ENCODE measurements at regions not wholly inside any gene's neighbourhood (a gene's known extent, or its start where the extent isn't known, plus 50 kb on each side); places are given as distances from the start of the nearest gene placed in this dataset.

DNA sequence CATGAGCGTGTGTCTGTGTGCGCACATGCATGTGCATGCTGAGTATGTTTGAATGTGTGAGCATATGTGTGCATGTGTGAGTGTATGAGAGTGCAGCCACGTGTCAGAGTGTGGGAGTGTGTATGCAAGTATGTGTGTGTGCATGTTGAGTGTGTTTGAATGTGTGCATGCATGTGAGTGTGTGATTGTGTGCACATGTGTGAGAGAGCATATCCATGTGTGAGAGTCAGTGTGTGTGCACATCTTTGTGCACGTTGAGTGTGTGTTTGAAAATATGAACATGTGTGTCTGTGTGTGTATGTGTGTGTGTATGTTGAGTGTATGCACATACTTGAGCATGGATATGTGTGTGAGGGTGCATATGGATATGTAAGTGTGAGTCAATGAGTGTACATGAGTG lies 730.8 kb downstream of the VRK1 start:
- Histone ChIP-seq H3K36me3 (ENCODE audit: insufficient read depth, low read length) (no peaks in the 10 kb centered on the region), H3K27ac (ENCODE audit: low read depth, low read length) (no peak overlapping the region), H3K27me3 (ENCODE audit: insufficient read depth, low read length) (no peaks in the 10 kb centered on the region), H4K20me1 (ENCODE audit: insufficient read depth, low read length) (no peaks in the 10 kb centered on the region), H3K4me1 (ENCODE audit: insufficient read depth, low read length) (no peaks in the 10 kb centered on the region), H2AFZ (ENCODE audit: low read depth, low read length) (no peak overlapping the region), H3K79me2 (ENCODE audit: insufficient read depth, low read length) (no peaks in the 10 kb centered on the region), H3K9me3 (ENCODE audit: insufficient read depth, low read depth, low read length) (peaks cover 3% of the 10 kb centered on the region), H3K4me2 (ENCODE audit: low read length) (no peak overlapping the region), H3K4me3 (ENCODE audit: insufficient read depth, low read depth, low read length) (no peak overlapping the region), H3K9ac (ENCODE audit: low read length) (no peak overlapping the region)
- H3K36me3 Mint-ChIP-seq (ENCODE audit: low read depth, unreplicated experiment): no peaks in the 10 kb centered on the region
- TF ChIP-seq CTCF (IDR thresholded peaks at IDR 0.05; ENCODE audit: insufficient read depth, low read depth, low read length) (no peak), EZH2 (IDR thresholded peaks at IDR 0.05; ENCODE audit: insufficient read depth, low read length) (no peak)
- H3K27me3 Mint-ChIP-seq (ENCODE audit: low read depth, unreplicated experiment): peaks cover 18% of the 10 kb centered on the region
- no peaks in the 10 kb centered on the region for H3K9me3 Mint-ChIP-seq (ENCODE audit: unreplicated experiment)
- DNase-seq (ENCODE audit: low read depth): no peak
- no peak overlapping the region for H3K4me3 Mint-ChIP-seq (ENCODE audit: unreplicated experiment)
- peaks cover 18% of the 10 kb centered on the region for H3K4me1 Mint-ChIP-seq (ENCODE audit: low read depth, unreplicated experiment)
- no peak overlapping the region for H3K27ac Mint-ChIP-seq (ENCODE audit: unreplicated experiment)
- no peak for FAIRE-seq

DNA sequence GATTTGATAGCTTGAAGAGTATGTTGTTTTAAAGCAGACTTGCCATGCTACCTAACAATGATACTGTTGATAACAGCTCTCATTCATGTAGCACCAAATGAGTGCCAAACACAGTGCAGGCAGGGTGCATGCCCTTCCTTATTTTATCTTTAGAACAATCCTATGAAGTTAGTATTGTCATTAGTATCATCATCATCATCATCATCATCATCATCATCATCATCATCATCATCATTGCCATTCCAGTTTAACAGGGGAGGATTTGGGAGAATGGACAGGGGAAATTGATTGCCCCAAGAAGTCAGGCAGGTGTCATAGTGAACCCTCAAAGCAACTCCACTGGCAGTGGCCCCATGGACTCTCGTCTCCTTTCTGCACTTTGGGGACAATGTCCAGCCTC lies 734.9 kb downstream of the VRK1 start:
- Mint-ChIP-seq H3K27ac (ENCODE audit: unreplicated experiment) (no peak overlapping the region), H3K27me3 (ENCODE audit: low read depth, unreplicated experiment) (peaks cover 31% of the 10 kb centered on the region), H3K9me3 (ENCODE audit: unreplicated experiment) (peaks cover 2% of the 10 kb centered on the region), H3K4me3 (ENCODE audit: unreplicated experiment) (no peak overlapping the region), H3K36me3 (ENCODE audit: low read depth, unreplicated experiment) (no peaks in the 10 kb centered on the region), H3K4me1 (ENCODE audit: low read depth, unreplicated experiment) (no peaks in the 10 kb centered on the region)
- Histone ChIP-seq H3K4me1 (ENCODE audit: insufficient read depth, low read length) (no peaks in the 10 kb centered on the region), H3K79me2 (ENCODE audit: insufficient read depth, low read length) (no peaks in the 10 kb centered on the region), H3K9me3 (ENCODE audit: insufficient read depth, low read depth, low read length) (peaks cover 3% of the 10 kb centered on the region), H2AFZ (ENCODE audit: low read depth, low read length) (no peak overlapping the region), H3K27ac (ENCODE audit: low read depth, low read length) (no peak overlapping the region), H3K4me3 (ENCODE audit: insufficient read depth, low read depth, low read length) (no peak overlapping the region), H3K36me3 (ENCODE audit: insufficient read depth, low read length) (no peaks in the 10 kb centered on the region), H3K4me2 (ENCODE audit: low read length) (no peak overlapping the region), H3K9ac (ENCODE audit: low read length) (no peak overlapping the region), H3K27me3 (ENCODE audit: insufficient read depth, low read length) (no peaks in the 10 kb centered on the region), H4K20me1 (ENCODE audit: insufficient read depth, low read length) (no peaks in the 10 kb centered on the region)
- DNase-seq (ENCODE audit: low read depth): no peak
- no peak for FAIRE-seq
- TF ChIP-seq EZH2 (IDR thresholded peaks at IDR 0.05; ENCODE audit: insufficient read depth, low read length) (no peak), CTCF (IDR thresholded peaks at IDR 0.05; ENCODE audit: insufficient read depth, low read depth, low read length) (no peak)

DNA sequence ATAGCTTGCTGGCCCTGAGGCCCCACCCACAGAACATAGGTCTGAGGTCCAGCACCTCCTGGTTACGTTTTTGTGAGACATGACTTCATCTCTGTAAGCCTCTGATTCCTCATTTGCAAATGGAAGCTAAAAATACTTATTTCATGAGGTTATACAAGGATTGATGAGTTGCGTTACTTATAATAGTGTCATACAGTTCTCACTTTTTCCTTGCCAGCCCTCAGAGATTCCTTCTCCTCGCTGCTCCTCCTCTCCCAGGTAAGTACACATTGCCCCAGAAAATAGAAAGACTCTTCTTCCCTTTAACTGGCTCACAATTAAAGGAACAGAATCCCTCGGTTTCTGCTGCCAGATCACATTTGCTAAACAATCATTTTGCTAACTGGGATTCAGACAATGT lies 739.2 kb downstream of the VRK1 start:
- FAIRE-seq: no peak
- Mint-ChIP-seq H3K4me1 (ENCODE audit: low read depth, unreplicated experiment) (no peaks in the 10 kb centered on the region), H3K4me3 (ENCODE audit: unreplicated experiment) (no peak overlapping the region), H3K9me3 (ENCODE audit: unreplicated experiment) (peaks cover 2% of the 10 kb centered on the region), H3K27ac (ENCODE audit: unreplicated experiment) (no peak overlapping the region), H3K36me3 (ENCODE audit: low read depth, unreplicated experiment) (no peaks in the 10 kb centered on the region), H3K27me3 (ENCODE audit: low read depth, unreplicated experiment) (peaks cover 45% of the 10 kb centered on the region)
- Histone ChIP-seq H3K4me3 (ENCODE audit: insufficient read depth, low read depth, low read length) (no peak overlapping the region), H3K27me3 (ENCODE audit: insufficient read depth, low read length) (no peaks in the 10 kb centered on the region), H3K36me3 (ENCODE audit: insufficient read depth, low read length) (no peaks in the 10 kb centered on the region), H3K4me2 (ENCODE audit: low read length) (no peak overlapping the region), H3K9ac (ENCODE audit: low read length) (no peak overlapping the region), H3K4me1 (ENCODE audit: insufficient read depth, low read length) (no peaks in the 10 kb centered on the region), H2AFZ (ENCODE audit: low read depth, low read length) (no peak overlapping the region), H3K27ac (ENCODE audit: low read depth, low read length) (no peak overlapping the region), H4K20me1 (ENCODE audit: insufficient read depth, low read length) (no peaks in the 10 kb centered on the region), H3K79me2 (ENCODE audit: insufficient read depth, low read length) (no peaks in the 10 kb centered on the region), H3K9me3 (ENCODE audit: insufficient read depth, low read depth, low read length) (peaks cover 2% of the 10 kb centered on the region)
- DNase-seq (ENCODE audit: low read depth): no peak
- TF ChIP-seq EZH2 (IDR thresholded peaks at IDR 0.05; ENCODE audit: insufficient read depth, low read length) (no peak), CTCF (IDR thresholded peaks at IDR 0.05; ENCODE audit: insufficient read depth, low read depth, low read length) (no peak)

Data from astrocyte (in vitro differentiated cells and primary cell).